K562 (cell line): ENCODE measurements at regions not wholly inside any gene's neighbourhood (a gene's known extent, or its start where the extent isn't known, plus 50 kb on each side); places are given as distances from the start of the nearest gene placed in this dataset.

Experiments used
- BACH1 ChIP-seq: fragments of 200-800 bp; sonication (Bioruptor generic); IDR thresholded peaks from 2 replicates; pipeline ENCODE4 v1.6.1; 2016; ENCODE audit warnings: missing genetic modification characterization, missing compliant biosample characterization
- CXXC5 ChIP-seq: fragments of 250-450 bp; sonication (Bioruptor Pico); IDR thresholded peaks from 2 replicates; pipeline ENCODE4 v1.8.0; 2022; ENCODE audit warnings: inconsistent platforms, mild to moderate bottlenecking, moderate library complexity
- MEF2A ChIP-seq: IDR thresholded peaks from 2 replicates; pipeline ENCODE4 v1.6.1; 2011; ENCODE audit warnings: low read depth, mild to moderate bottlenecking, low read length, moderate library complexity; ENCODE audit not compliant: control insufficient read depth
- RHOXF2B ChIP-seq: fragments of 250-450 bp; sonication (Bioruptor Pico); conservative IDR thresholded peaks from 2 replicates; pipeline ENCODE4 v1.5.1; 2021
- ZNF184 ChIP-seq: sonication (generic); formaldehyde crosslinking; IDR thresholded peaks from 2 replicates; pipeline ENCODE4 v1.5.0; 2020; ENCODE audit warnings: missing genetic modification reagents
- TF ChIP-seq, protein P1 (sequence below): fragments of 450-650 bp; IDR thresholded peaks from 2 replicates; pipeline ENCODE4 v1.6.1; 2016; ENCODE audit warnings: low read depth, mild to moderate bottlenecking, moderate library complexity
- TF ChIP-seq, protein P2 (sequence below): fragments of 450-650 bp; IDR thresholded peaks from 2 replicates; pipeline ENCODE4 v1.6.1; 2016; ENCODE audit warnings: mild to moderate bottlenecking
- TF ChIP-seq, protein P3 (sequence below): sonication (generic); formaldehyde crosslinking; IDR thresholded peaks from 2 replicates; pipeline ENCODE4 v1.8.0; 2022; ENCODE audit warnings: missing genetic modification reagents, mild to moderate bottlenecking, borderline replicate concordance

DNA sequence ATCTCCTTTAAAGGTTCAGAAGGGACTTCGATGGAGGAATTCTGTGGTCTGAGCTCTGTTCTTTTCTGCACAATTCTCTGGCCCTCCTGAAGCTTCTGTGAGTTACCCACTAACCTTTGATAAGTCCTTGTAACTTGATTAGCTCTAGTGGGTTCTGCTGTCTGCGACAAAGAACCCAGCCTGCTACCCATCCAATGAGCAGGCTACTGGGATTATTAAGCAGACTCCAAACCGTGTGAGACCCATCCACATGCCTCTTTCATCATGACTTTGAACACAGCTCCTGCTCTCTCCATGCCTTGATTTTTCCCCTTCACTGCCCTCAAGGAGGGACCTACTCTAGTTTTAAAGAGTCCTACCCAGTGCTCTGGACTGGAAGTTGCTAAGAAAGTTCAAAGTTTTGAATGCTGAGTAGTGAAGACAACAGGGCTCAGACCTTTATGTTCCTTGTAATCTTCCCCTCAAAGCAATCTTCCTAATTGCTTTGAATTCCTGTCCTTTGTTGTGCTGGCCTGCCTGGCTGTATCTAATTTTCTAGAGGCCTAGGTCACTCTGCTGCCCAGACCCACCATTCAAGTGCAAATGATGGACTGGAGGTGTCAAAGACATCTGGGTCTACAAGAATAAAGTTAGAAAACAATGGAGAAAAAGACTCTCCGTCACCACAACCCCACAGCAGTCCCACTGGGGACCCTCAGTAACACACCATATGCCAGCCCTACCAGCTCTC is 146.9 kb downstream of the RHOU start (continued):
- TF ChIP-seq, protein P1, sequence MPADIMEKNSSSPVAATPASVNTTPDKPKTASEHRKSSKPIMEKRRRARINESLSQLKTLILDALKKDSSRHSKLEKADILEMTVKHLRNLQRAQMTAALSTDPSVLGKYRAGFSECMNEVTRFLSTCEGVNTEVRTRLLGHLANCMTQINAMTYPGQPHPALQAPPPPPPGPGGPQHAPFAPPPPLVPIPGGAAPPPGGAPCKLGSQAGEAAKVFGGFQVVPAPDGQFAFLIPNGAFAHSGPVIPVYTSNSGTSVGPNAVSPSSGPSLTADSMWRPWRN, result no peak
- TF ChIP-seq, protein P2, sequence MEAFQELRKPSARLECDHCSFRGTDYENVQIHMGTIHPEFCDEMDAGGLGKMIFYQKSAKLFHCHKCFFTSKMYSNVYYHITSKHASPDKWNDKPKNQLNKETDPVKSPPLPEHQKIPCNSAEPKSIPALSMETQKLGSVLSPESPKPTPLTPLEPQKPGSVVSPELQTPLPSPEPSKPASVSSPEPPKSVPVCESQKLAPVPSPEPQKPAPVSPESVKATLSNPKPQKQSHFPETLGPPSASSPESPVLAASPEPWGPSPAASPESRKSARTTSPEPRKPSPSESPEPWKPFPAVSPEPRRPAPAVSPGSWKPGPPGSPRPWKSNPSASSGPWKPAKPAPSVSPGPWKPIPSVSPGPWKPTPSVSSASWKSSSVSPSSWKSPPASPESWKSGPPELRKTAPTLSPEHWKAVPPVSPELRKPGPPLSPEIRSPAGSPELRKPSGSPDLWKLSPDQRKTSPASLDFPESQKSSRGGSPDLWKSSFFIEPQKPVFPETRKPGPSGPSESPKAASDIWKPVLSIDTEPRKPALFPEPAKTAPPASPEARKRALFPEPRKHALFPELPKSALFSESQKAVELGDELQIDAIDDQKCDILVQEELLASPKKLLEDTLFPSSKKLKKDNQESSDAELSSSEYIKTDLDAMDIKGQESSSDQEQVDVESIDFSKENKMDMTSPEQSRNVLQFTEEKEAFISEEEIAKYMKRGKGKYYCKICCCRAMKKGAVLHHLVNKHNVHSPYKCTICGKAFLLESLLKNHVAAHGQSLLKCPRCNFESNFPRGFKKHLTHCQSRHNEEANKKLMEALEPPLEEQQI, result no peak
- no peak for TF ChIP-seq RHOXF2B
- no peak for TF ChIP-seq MEF2A
- no peak for TF ChIP-seq CXXC5 (CRISPR knock-in tag)
- TF ChIP-seq, protein P3, sequence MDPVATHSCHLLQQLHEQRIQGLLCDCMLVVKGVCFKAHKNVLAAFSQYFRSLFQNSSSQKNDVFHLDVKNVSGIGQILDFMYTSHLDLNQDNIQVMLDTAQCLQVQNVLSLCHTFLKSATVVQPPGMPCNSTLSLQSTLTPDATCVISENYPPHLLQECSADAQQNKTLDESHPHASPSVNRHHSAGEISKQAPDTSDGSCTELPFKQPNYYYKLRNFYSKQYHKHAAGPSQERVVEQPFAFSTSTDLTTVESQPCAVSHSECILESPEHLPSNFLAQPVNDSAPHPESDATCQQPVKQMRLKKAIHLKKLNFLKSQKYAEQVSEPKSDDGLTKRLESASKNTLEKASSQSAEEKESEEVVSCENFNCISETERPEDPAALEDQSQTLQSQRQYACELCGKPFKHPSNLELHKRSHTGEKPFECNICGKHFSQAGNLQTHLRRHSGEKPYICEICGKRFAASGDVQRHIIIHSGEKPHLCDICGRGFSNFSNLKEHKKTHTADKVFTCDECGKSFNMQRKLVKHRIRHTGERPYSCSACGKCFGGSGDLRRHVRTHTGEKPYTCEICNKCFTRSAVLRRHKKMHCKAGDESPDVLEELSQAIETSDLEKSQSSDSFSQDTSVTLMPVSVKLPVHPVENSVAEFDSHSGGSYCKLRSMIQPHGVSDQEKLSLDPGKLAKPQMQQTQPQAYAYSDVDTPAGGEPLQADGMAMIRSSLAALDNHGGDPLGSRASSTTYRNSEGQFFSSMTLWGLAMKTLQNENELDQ (CRISPR knock-in tag), result no peak
- no peak for TF ChIP-seq BACH1 (tag)
- no peak for TF ChIP-seq ZNF184
